Stimulated activated CD8-positive, alpha-beta memory T cell treated with anti-CD3 and anti-CD28 coated beads, Interleukin-12 subunit alpha, Interleukin-12 subunit beta, amount 100 ng/mL, for 1 hour (primary cell): ENCODE measurements at regions not wholly inside any gene's neighbourhood (a gene's known extent, or its start where the extent isn't known, plus 50 kb on each side); places are given as distances from the start of the nearest gene placed in this dataset.

Experiments
- DNase-seq: peaks from one replicate; pipeline ENCODE4 v3.0.0-alpha.2; 2020; ENCODE audit warnings: low read depth

DNA sequence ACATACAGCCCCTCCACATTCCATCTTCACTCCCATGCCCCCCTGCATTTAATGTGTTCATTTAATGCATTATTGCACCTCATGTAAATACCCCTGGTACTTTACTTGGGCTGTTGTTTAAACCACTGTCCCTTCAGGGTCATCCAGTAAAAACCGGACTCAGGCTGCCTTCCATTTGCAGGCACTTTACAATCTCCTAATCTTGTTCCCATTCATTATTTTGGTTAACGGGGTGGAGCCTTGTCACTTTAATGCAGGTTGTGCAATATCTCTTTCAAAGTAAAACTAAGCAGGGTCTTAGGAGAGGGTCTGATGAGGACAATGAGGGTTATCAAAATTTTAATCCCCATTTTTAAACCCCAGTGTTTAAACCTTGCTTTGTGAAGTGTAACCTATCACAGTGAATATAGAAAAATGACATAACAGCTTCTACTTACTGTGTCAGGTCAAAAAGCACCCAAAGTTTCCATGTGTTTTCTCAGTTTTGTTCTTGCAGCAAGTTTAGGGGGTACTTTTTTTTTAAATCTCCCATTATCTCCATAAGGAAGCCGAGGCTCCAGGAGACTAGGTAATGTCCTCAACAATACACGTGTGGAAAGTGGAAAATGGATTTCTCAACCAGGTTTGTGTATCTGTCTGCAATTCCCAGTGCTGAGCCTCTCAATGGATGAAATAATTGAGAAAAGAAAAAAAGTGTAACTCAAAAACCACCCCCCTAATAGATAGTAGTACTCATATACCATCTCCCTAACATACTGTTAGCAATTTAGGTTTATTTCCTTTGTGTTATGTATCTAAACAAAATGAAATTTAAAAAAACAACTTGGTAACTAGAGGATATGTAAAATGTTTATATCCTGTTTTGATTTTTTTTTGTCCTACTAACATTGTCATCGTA, 54.2 kb upstream of the SPRY4 start:
- no peak for DNase-seq

- DNase-seq, result no peak
Observed at GRCh38 chr5:142375944-142376411, 51.2 kb upstream of the SPRY4 start.
